Activated CD4-positive, alpha-beta T cell treated with anti-CD3 and anti-CD28 coated beads for 4 hours (primary cell): ENCODE measurements at regions not wholly inside any gene's neighbourhood (a gene's known extent, or its start where the extent isn't known, plus 50 kb on each side); places are given as distances from the start of the nearest gene placed in this dataset.

ENCODE experiments used
- DNase-seq, 2 donors: peaks; one replicate each; pipeline ENCODE4 v3.0.0-alpha.2; 2020

- DNase-seq, result no peak
Measured at GRCh38 chr11:70688142-70688541, 289.8 kb downstream of the CTTN start.

DNA sequence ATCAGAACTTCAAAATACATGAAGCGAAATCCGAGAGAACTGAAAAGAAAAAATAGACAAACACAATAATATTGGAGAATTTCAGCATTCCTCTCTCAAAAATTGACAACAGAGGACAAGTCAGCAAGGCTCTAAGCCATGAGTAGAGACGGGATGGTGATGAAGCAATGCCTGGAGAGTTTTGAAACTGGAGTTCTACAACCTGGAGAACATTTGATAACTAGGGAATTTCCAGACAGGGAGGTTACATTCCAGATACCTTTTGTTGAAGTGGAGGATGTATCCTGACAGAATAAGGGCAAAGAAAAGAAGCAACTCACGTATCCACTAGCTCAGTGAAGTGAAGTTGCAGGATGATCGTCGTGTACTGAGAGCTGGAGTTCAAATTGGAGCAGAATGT is 291.4 kb downstream of the CTTN start:
- no peak for DNase-seq

GRCh38 chr11:70692131-70692530 is 293.8 kb downstream of the CTTN start:
- no peak for DNase-seq

GRCh38 chr11:70694371-70694770 is 296.0 kb downstream of the CTTN start:
- no peak for DNase-seq

GRCh38 chr11:70695086-70695960 is 297.0 kb downstream of the CTTN start:
- no peak for DNase-seq

- no peak for DNase-seq
Measured at GRCh38 chr11:70696076-70696475, 297.7 kb downstream of the CTTN start.

DNA sequence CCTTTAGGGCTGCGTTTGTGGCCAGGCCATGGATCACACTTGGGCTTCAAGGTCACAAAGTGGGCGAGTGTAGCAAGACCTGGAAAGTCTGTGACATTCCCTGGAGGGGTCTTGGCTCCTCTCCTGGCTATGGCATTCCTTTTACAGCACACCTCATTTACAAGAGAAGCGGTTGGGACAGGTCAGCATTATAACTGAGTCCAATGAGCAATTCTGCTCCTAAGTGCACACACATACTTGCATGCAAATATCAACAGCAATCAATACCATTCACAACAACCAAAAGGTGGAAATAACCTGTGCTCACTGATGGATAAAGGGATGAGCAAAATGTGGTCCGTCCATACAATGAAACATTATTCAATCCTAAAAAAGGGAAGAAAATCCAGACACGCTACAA is 298.2 kb downstream of the CTTN start:
- no peak for DNase-seq

GRCh38 chr11:70697701-70698100 is 299.4 kb downstream of the CTTN start:
- no peak for DNase-seq

- no peak for DNase-seq
Measured at GRCh38 chr11:70698871-70699270, 300.5 kb downstream of the CTTN start.

DNA sequence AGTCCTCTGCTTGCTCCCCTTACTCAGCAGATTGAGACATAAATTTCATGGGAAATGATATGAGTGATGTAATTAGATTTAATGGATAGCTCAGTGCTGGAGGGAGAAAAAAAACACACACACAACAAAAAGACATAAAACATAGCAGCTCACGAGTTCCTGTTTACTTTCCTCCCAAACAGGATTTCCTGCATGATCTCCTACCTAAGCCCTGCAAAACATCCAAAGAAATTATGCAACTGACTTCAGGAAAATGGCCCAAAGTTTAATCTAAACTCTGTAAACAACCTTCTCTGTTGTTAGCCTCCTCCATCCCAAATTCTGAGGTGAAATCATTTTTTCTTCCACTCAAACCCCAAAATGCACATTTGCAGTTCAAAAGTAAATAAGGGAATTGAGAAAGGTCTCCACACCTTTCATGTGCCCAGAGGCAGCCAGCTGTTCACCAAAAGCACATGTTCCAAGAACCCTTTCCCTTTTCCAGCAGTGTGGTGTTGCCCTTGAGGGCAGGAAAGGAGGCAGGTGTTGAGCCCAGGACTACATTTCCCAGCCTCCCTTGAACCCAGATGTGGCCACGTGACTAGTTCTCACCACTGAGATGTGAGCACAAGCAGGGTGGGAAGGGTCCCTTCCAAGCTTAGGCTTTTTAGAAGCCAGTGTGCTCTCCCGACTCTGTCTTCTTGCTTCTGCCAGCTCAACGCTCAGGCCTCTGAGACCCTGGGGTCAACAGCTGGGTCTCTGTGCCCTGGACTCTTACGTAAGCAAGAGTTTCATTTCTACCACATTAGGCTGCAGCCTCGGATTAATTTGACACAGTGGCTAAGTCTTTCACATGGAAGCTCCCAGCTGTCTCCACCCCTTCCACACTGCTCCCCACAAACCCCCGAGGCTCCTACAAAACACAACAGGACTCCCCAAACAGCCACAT is 301.2 kb downstream of the CTTN start:
- no peak for DNase-seq

GRCh38 chr11:70700453-70700852 is 302.1 kb downstream of the CTTN start:
- DNase-seq, result no peak

- no peak for DNase-seq
Measured at GRCh38 chr11:70700871-70701270, 302.5 kb downstream of the CTTN start.

DNA sequence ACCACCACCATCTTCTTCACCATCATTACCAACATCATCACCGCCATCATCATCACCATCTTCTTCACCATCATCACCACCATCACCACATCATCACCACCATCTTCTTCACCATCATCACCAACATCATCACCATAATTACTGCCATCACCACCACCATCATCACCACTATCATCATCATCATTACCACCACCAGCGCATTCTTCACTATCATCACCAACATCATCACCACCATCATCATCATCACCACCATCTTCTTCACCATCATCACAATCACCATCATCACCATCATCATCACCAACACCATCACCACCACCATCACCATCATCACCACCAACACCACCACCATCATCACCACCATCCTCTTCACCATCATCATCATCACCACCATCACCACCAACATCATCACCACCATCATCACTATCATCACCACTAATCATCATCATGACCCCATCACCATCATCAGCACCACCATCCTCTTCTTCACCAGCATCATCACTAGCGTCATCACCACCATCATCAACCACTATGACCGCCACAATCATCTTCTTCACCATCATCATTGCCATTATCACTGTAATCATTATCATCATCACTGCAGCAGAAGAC is 303.8 kb downstream of the CTTN start:
- no peak for DNase-seq

DNA sequence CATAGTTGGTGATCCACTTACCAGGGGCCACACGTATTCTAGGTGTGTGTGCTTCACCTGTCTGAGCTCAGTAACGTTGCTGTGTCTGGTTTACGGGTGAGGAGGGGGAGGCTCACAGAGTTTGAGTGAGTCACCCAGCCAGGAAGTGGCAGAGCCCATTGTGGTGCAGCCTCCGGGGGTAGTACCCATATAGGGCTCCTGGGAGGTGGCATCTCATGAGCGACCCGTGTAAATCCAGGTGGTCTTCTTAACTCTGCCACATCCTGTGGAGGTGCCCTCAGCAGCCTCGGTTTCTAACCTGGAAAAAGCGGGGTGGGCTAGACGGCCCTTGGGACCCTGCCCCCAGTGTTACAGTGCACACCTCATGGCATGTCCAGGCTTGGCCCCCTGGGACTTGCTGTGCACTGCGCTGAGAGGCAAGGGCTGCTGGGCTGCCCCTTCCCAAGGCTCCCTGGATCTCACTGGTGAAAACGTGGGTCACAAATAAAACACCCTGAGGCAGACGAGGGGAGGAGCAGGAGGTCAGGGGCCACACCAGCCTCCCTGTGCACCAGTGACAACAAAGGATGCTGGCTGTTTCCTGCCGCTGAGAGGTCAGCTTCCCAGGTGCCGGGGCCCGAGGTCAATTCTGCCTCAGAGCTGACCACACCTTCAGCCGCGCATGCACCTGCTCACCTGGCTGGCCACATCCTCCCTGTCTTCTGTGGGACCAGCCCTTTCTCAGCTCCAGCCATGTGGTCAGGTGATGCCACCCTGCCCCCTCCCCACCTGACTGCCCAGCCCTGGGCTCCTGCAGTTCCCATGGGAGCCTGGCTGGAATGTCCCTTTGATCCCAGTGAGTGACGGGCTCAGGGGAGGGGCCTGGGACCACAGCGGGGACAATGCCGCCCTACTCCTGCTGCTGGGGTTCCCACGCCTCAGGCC is 305.1 kb downstream of the CTTN start:
- no peak for DNase-seq

- DNase-seq, result no peak
Measured at GRCh38 chr11:70705097-70705496, 306.8 kb downstream of the CTTN start.

DNA sequence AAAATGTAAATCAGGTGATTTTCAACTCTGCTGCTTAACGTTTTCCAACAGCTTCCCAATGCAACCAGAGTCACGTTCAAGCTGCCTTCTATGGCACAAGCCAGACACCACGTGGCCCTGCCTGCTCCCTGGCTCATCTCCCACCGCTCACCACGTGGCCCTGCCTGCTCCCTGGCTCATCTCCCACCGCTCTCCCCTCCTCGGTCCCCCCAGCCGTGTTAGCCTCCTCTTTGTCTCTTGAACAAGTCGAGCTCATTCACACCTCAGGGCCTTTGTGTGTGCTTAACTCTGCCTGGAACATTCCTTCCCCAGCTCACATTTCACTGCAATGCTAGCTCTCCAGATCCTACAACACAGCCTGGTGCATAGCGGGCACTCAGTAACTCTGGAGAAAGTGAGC is 307.6 kb downstream of the CTTN start:
- DNase-seq, result no peak

DNA sequence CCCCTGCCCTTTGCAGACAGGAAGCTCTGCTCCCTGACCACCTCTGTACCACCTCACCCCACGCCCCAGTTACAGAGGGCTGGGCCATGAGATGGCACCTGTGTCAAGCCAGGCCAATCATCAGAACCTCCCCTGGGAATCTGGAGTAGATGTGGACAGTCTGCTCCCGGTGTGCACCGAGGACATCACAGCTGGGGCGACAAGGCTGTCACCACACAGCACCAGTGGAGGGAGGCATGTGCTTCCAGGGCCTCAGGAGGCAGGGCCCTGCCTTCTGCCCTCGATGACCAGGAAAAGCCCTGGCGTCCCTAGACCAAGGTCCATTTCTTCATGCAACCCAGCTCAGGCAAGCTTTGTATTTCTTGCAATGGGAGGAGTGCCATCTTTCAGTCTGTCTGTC is 309.5 kb downstream of the CTTN start:
- no peak for DNase-seq

DNA sequence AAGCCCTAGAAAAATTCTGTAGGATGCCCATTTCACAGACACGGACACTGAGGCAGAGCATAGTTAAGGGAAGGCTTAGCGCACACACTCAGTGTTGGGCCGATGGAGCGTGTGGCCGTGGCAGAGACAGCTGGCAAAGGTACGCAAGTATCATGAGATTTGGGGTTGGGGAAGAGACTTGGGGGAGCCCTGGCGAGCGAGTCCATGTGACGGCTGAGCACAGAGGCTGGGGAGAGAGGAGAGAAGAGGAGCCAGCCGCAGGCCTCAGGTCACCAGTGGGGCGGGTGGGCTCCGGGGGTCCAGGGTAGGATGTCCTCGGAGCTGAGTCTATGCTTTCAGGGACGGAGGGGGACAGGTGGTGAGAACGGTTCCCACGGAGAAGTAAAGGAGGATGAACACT is 311.3 kb downstream of the CTTN start:
- no peak for DNase-seq

DNA sequence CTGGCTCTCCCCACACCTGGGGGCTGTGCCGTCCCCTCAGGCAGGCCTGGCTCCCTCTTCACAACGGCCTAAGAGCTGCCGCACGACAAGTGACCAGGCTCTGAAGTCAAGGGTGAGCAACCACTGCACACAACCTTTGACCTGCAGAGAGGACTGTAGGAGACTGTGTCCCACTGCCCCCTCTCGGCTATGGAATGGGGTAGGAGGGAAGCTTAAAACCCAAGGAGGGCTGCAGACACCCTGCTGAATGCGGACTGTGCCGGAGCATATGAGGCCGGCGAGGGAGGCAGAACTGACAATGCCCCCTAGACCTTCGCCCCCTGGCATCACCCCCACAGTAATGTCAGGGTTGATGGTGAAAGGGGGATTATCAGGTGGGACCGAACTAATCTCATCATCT is 311.9 kb downstream of the CTTN start:
- no peak for DNase-seq

DNA sequence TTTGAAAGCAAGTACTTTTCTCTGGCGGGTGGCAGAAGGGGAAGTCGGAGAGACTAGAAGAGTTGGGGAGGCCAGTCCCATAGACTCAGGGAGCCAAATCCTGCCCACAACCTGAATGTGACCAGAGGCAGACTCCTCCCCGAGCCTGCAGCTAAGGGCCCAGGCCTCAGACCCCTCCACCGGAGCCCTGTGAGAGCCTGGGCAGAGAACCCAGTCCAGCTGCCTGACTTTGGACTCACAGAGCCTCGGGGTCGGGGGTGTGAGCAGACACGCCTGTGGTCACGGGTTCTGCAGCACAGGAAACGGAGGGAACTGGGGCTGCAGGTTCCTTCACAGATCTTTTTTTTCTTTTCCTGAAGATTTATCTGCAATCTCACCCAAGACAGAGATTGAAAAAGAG is 312.3 kb downstream of the CTTN start:
- no peak for DNase-seq

GRCh38 chr11:70711095-70711910 is 313.0 kb downstream of the CTTN start:
- DNase-seq, result no peak

DNA sequence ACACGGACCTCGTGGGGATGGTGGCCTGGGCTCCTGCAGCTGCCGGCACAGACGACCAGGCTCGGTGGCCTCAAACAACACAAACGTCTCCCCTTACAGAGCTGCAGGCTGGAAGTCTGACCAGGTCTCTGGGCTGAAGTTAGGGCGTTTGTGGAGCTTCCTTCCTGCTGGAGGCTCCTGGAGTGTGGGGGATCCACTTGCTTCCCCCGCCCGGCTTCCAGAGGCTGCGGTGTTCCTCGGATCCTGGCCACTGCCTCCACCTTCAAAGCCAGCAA is 313.5 kb downstream of the CTTN start:
- DNase-seq, result no peak
